HG03196 (cell line): ENCODE measurements at regions not wholly inside any gene's neighbourhood (a gene's known extent, or its start where the extent isn't known, plus 50 kb on each side); places are given as distances from the start of the nearest gene placed in this dataset.

ENCODE experiments used
- ATAC-seq: cut with Tn5 transposase; IDR thresholded peaks from one replicate; pipeline ENCODE4 v1.9.1; 2021; ENCODE audit not compliant: unreplicated experiment

- no peak for ATAC-seq
These were observed 455.1 kb downstream of the ARHGEF28 start for GRCh38 chr5:74081126-74081525.

- no peak for ATAC-seq
These were observed 454.1 kb downstream of the ARHGEF28 start for GRCh38 chr5:74079971-74080556.

- ATAC-seq = no peak
These were observed 449.8 kb downstream of the ARHGEF28 start for GRCh38 chr5:74075501-74076484.

- ATAC-seq = no peak
These were observed 448.1 kb downstream of the ARHGEF28 start for GRCh38 chr5:74074111-74074510.

- no peak for ATAC-seq
These were observed 447.3 kb downstream of the ARHGEF28 start for GRCh38 chr5:74073257-74073656.

GRCh38 chr5:74072646-74073045 is 446.6 kb downstream of the ARHGEF28 start:
- no peak for ATAC-seq

GRCh38 chr5:74070766-74071165 is 444.8 kb downstream of the ARHGEF28 start:
- no peak for ATAC-seq

- ATAC-seq = no peak
These were observed 443.7 kb downstream of the ARHGEF28 start for GRCh38 chr5:74069741-74070140.

- ATAC-seq = no peak
These were observed 441.9 kb downstream of the ARHGEF28 start for GRCh38 chr5:74067748-74068541.

GRCh38 chr5:74064911-74065310 is 438.9 kb downstream of the ARHGEF28 start:
- no peak for ATAC-seq

GRCh38 chr5:74064225-74064624 is 438.2 kb downstream of the ARHGEF28 start:
- ATAC-seq = no peak

- no peak for ATAC-seq
These were observed 437.8 kb downstream of the ARHGEF28 start for GRCh38 chr5:74063821-74064220.

- ATAC-seq = no peak
These were observed 437.4 kb downstream of the ARHGEF28 start for GRCh38 chr5:74063346-74063745.

- no peak for ATAC-seq
These were observed 435.3 kb downstream of the ARHGEF28 start for GRCh38 chr5:74061292-74061691.

GRCh38 chr5:74059706-74060105 is 433.7 kb downstream of the ARHGEF28 start:
- no peak for ATAC-seq

GRCh38 chr5:74056789-74057164 is 430.8 kb downstream of the ARHGEF28 start:
- no peak for ATAC-seq

GRCh38 chr5:74056107-74056788 is 430.3 kb downstream of the ARHGEF28 start:
- ATAC-seq = no peak

GRCh38 chr5:74055486-74056106 is 429.6 kb downstream of the ARHGEF28 start:
- no peak for ATAC-seq

- no peak for ATAC-seq
These were observed 428.8 kb downstream of the ARHGEF28 start for GRCh38 chr5:74054641-74055421.

- no peak for ATAC-seq
These were observed 428.1 kb downstream of the ARHGEF28 start for GRCh38 chr5:74054139-74054538.
